Skeletal muscle satellite cell (primary cell): ENCODE measurements at regions not wholly inside any gene's neighbourhood (a gene's known extent, or its start where the extent isn't known, plus 50 kb on each side); places are given as distances from the start of the nearest gene placed in this dataset.

ENCODE experiments used
- H3K27me3 ChIP-seq: 2 replicates; pipeline ENCODE4 v1.7.0; 2013; ENCODE audit warnings: low read length; ENCODE audit not compliant: control insufficient read depth, insufficient read depth
- H3K36me3 ChIP-seq: 2 replicates; pipeline ENCODE4 v1.7.0; 2013; ENCODE audit warnings: mild to moderate bottlenecking, control low read depth, low read length; ENCODE audit not compliant: insufficient read depth
- H3K4me1 ChIP-seq: 2 replicates; pipeline ENCODE4 v1.7.0; 2013; ENCODE audit warnings: low read length; ENCODE audit not compliant: control insufficient read depth, insufficient read depth
- H3K4me2 ChIP-seq: 2 replicates; pipeline ENCODE4 v1.7.0; 2013; ENCODE audit warnings: mild to moderate bottlenecking, low read length
- H3K4me3 ChIP-seq: 2 replicates; pipeline ENCODE4 v1.7.0; 2013; ENCODE audit warnings: low read length
- H3K9ac ChIP-seq: 2 replicates; pipeline ENCODE4 v1.7.0; 2013; ENCODE audit warnings: mild to moderate bottlenecking, low read depth, low read length, moderate library complexity
- H3K9me3 ChIP-seq: replicated peaks from 2 replicates; pipeline ENCODE4 v1.7.0; 2013; ENCODE audit warnings: mild to moderate bottlenecking, control low read depth, low read length

DNA sequence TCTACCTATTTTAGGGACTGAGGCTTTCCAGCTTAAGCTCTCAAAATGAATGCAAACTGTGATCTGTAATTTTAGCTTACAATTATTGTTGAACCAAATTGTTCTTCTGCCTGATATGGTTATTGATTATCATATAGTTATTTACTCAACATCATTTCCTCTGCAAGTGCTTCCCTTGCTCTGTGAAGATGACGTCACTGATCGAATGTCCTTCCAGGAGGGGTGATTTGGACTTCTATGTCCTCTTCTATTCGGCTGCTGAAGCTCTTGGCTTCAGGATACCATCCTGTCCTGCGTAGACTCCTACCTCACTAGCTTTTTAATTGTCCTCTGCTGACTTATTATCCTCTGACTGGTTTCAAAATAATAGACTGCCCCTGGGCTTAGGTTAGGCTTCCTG, 137.4 kb upstream of the LARGE1 start:
- no peaks in the 10 kb centered on the region for H3K36me3 ChIP-seq
- no peaks in the 10 kb centered on the region for H3K27me3 ChIP-seq
- H3K9me3 ChIP-seq = peaks cover 17% of the 10 kb centered on the region
- no peak overlapping the region for H3K9ac ChIP-seq
- H3K4me3 ChIP-seq = no peak overlapping the region
- no peaks in the 10 kb centered on the region for H3K4me1 ChIP-seq
- H3K4me2 ChIP-seq = no peak overlapping the region

DNA sequence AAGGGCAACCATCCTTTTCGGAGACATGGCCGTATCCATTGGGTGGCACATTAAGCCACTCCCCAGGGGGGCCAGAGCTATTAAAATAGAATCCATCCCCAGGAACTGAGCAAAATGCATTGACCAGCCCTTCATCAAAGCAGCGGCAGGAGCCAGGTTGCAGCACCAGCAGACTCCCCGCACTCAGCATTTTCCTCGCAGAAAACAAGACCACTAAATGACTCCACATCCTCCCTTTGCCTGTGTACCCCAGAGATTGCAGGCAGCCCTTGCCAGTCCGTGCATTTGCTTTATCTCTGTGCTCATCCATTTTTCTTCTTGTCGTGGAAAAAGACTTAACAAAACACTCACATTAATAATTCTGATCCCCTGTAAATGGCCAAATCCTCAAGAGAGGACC, 144.4 kb upstream of the LARGE1 start:
- no peaks in the 10 kb centered on the region for H3K36me3 ChIP-seq
- H3K4me3 ChIP-seq = no peak overlapping the region
- H3K9ac ChIP-seq = no peak overlapping the region
- peaks cover 31% of the 10 kb centered on the region for H3K9me3 ChIP-seq
- H3K4me2 ChIP-seq = no peak overlapping the region
- no peaks in the 10 kb centered on the region for H3K4me1 ChIP-seq
- H3K27me3 ChIP-seq = no peaks in the 10 kb centered on the region

DNA sequence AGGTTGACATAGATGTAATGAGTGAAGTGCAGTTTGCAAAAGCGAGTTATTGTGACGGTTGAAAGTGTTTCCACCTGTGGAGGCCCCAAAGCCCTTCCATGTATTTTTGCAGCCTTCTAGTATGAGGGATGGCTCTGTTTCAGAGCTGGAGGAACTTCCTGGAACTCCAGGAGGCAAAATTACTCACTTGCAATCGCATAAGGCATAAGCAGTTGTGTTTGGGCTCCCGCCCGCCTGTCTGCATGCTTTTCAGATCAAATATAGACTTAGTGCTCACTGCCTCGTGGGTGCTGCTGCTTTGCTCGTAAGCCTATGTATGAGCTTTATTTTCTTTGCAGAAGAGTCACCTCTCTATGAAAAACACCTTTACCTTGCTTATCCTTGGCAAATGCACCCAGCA, 146.8 kb upstream of the LARGE1 start:
- Histone ChIP-seq H3K4me1 (no peaks in the 10 kb centered on the region), H3K27me3 (no peaks in the 10 kb centered on the region), H3K9ac (no peak overlapping the region), H3K4me3 (no peak overlapping the region), H3K36me3 (no peaks in the 10 kb centered on the region), H3K4me2 (no peak overlapping the region), H3K9me3 (peaks cover 21% of the 10 kb centered on the region)

DNA sequence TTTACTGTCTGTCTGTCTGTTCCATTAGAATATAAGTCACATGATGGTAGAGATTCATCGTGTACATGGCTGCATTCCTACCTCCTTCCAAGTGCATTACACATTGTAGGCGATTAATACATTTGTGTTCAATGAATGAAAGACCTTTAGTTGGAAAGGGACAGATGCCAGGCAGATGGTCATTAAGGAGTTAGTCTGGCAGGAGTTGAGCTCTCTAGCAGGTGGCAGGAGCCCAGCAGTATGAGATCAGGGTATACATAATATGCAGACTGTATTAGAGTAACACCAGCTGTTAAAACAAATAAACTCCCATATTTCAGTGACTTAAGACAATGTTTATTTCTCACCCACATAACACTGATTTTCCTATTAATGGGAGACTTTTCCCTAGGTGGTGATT, 147.7 kb upstream of the LARGE1 start:
- Histone ChIP-seq H3K9ac (no peak overlapping the region), H3K9me3 (peaks cover 26% of the 10 kb centered on the region), H3K4me1 (no peaks in the 10 kb centered on the region), H3K4me3 (no peak overlapping the region), H3K4me2 (no peak overlapping the region), H3K27me3 (no peaks in the 10 kb centered on the region), H3K36me3 (no peaks in the 10 kb centered on the region)

DNA sequence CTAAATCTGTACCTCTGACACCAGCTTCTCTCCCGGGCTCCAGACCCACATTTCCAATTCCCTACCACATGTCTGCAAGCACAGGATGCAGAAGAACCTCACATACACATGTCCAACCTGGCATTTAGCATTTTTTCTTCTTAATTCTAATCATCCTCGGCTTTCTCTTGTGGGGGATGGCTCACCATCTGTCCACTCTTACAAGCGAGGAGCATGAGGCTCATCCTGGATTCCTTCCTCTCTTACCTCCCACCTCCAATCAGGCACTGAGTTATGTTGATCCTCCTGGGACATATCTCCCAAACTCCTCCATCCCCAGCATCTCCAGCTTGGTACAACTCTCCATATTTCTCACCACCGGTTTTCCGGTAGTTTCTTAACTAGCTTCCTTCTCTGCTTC, 149.8 kb upstream of the LARGE1 start:
- Histone ChIP-seq H3K27me3 (no peaks in the 10 kb centered on the region), H3K4me3 (no peak overlapping the region), H3K4me1 (no peaks in the 10 kb centered on the region), H3K4me2 (no peak overlapping the region), H3K9ac (no peak overlapping the region), H3K36me3 (no peaks in the 10 kb centered on the region), H3K9me3 (peaks cover 14% of the 10 kb centered on the region)

DNA sequence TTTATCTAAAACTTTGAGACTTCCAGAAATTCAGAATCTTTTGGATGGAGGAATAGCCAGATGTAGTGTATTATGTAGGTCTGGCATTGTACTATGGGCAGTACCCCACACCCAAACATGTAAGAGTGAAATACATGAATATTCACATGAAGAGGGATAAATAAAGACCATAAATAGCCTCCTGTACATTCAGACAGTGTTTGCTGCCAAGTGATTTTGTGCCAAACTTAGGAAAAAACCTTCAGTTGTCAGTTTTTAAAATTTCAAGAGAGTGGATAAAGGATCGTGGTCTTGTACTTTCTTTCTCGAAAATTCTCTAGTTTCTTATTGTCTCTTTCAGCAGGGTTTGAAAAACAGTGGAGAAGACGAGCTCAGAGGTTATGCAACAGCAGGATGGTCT, 150.3 kb upstream of the LARGE1 start:
- no peak overlapping the region for H3K4me2 ChIP-seq
- peaks cover 13% of the 10 kb centered on the region for H3K9me3 ChIP-seq
- no peaks in the 10 kb centered on the region for H3K27me3 ChIP-seq
- H3K4me1 ChIP-seq = no peaks in the 10 kb centered on the region
- H3K9ac ChIP-seq = no peak overlapping the region
- H3K36me3 ChIP-seq = no peaks in the 10 kb centered on the region
- no peak overlapping the region for H3K4me3 ChIP-seq

DNA sequence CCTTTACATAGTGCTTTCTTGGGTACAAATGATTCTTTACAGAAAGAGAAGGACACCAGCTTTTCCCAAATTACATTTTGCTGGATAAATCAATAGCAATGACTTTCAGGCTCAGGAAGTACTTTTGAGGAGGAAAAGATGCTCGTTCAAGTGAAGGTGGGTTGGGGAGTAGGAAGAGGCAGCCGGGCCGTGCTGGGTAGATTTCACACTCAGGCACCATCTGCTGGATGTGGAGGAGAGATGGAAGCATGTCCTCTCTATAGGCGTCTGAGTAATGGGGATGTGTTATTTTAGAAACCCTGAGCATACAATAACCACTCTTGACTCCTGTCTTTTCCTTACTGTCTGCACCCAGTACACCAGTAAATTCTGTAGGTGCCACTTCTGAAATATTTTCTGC, 152.3 kb upstream of the LARGE1 start:
- no peaks in the 10 kb centered on the region for H3K27me3 ChIP-seq
- H3K9ac ChIP-seq = no peak overlapping the region
- H3K9me3 ChIP-seq = peaks cover 16% of the 10 kb centered on the region
- H3K4me3 ChIP-seq = no peak overlapping the region
- H3K4me2 ChIP-seq = no peak overlapping the region
- no peaks in the 10 kb centered on the region for H3K4me1 ChIP-seq
- no peaks in the 10 kb centered on the region for H3K36me3 ChIP-seq

DNA sequence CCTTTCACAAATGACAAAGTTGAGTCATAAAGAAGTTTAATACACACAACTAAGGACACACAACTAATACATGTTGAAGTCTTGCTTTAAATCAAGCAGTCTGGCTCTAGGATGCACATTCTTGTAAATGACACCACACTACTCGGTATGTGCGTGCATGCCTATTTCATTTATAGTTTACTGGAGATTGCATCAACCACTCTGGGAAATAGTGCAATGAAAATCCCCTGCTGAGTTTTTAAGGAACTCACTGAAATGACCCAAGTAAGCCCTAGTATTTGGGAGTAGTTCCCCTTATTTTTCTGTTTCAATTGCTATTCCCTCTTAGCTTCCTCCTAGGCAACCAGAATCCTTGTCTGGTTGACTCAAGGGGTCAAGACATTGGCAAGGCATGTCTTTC, 160.2 kb upstream of the LARGE1 start:
- H3K4me2 ChIP-seq = no peak overlapping the region
- H3K4me1 ChIP-seq = no peaks in the 10 kb centered on the region
- H3K4me3 ChIP-seq = no peak overlapping the region
- H3K9ac ChIP-seq = no peak overlapping the region
- peaks cover 15% of the 10 kb centered on the region for H3K9me3 ChIP-seq
- H3K27me3 ChIP-seq = no peaks in the 10 kb centered on the region
- no peaks in the 10 kb centered on the region for H3K36me3 ChIP-seq

DNA sequence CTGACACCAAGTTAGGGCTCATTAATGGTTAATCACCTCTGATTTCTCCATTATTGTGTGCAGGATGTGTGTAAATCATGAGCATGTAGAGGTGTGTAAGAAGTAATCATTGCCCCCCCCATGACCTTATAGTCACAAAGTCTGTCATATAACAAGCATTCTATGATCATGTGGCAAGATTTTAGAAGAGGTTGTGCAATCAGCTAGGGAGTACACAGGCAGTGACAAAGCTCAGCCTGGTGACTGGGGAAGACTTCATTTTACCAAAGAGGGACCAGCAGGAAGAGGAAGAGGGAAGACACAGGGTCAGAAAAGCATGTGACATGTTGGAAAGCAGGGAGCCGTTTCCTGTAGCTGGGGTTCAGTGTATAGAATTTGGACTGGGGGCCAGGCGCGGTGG, 176.5 kb upstream of the LARGE1 start:
- Histone ChIP-seq H3K4me1 (no peaks in the 10 kb centered on the region), H3K27me3 (no peaks in the 10 kb centered on the region), H3K36me3 (no peaks in the 10 kb centered on the region), H3K4me3 (no peak overlapping the region), H3K4me2 (no peak overlapping the region), H3K9me3 (peaks cover 10% of the 10 kb centered on the region), H3K9ac (no peak overlapping the region)

DNA sequence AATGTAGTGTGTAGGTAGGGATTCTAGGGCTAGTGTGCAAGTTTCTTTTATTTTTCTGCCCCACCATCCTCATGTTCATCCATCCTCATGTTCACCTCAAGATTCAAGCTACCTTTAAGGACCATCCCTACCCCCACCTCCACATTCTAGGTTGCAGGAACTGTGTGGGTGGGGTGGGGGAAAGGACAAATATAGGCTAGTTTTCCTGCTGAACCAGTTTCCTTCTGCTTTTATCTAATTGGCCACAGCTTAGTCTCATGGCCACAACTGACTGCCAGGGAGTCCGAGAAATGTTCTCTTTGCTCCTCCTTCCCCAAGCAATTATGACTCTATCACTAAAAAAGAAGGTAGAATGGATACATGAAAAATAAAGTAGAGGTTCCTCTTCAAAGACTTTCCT, 179.0 kb upstream of the LARGE1 start:
- Histone ChIP-seq H3K4me2 (no peak overlapping the region), H3K9me3 (peaks cover 9% of the 10 kb centered on the region), H3K4me1 (no peaks in the 10 kb centered on the region)

DNA sequence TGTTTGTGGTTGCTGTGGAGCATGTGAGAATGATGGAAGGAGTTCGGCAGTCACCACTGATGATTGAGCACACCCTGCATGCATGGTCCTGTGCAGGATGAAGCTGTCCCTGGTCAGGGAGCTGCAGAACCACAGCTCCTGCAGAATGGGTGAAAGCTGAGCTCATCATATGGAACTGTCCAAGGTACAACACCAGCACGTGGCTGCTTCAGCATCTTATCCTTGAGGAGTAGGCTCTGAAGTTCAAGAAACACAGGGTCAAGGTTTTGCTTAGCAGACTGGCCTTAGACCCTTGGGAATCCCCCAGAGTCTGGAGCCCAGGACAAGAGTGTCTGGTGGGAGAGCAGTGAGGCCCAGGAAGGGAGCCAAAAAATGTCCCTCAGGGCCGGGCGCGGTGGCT, 182.4 kb upstream of the LARGE1 start:
- no peaks in the 10 kb centered on the region for H3K4me1 ChIP-seq
- peaks cover 8% of the 10 kb centered on the region for H3K9me3 ChIP-seq
- H3K4me2 ChIP-seq = no peak overlapping the region
- H3K9ac ChIP-seq = no peak overlapping the region
- H3K4me3 ChIP-seq = no peak overlapping the region
- no peaks in the 10 kb centered on the region for H3K36me3 ChIP-seq
- H3K27me3 ChIP-seq = no peaks in the 10 kb centered on the region

More for the DNA sequence above, 179.0 kb upstream of the LARGE1 start:
- no peak overlapping the region for H3K9ac ChIP-seq
- no peaks in the 10 kb centered on the region for H3K36me3 ChIP-seq
- H3K4me3 ChIP-seq = no peak overlapping the region
- no peaks in the 10 kb centered on the region for H3K27me3 ChIP-seq

DNA sequence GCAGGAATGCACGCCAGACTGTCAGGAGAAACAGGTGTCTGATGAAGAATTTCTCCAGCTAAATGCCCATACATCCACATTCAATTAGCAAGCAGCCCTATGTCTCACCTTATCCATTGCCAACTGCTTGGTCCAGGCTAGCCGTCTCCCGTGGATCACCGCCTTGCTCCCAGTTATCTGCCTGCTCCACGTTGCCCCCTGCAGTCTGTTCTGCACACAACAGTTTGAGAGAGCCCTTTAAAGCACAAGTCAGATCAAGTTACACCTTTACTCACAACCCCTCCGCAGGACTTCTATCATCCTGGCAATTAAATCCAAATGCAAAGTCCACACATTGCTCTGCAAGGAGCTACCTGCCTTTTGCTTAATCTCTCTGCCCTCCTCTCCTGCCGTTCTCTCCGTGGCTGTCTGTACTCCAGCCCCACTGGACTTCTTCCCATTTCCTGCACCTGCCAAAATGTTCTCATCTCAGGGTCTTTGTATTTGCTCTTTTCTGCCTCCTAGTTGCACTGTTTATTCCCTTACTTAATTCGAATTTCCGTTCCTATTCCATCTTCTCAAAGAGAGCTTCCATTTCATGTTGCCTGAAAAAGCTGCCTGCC, 185.3 kb upstream of the LARGE1 start:
- H3K9me3 ChIP-seq = peaks cover 3% of the 10 kb centered on the region
- no peaks in the 10 kb centered on the region for H3K36me3 ChIP-seq
- H3K4me1 ChIP-seq = no peaks in the 10 kb centered on the region
- H3K4me3 ChIP-seq = no peak overlapping the region
- no peak overlapping the region for H3K9ac ChIP-seq
- no peak overlapping the region for H3K4me2 ChIP-seq
- H3K27me3 ChIP-seq = no peaks in the 10 kb centered on the region
